GM18870 (cell line): ENCODE measurements at regions not wholly inside any gene's neighbourhood (a gene's known extent, or its start where the extent isn't known, plus 50 kb on each side); places are given as distances from the start of the nearest gene placed in this dataset.
"Not testable (repeated sequence)": the region's sequence is repeated elsewhere in the genome, so short reads cannot be mapped to it uniquely, and the experiment has no call there.

Source experiments
- ATAC-seq: cut with Tn5 transposase; IDR thresholded peaks from one replicate; pipeline ENCODE4 v1.9.1; 2021; ENCODE audit warnings: moderate library complexity; ENCODE audit not compliant: unreplicated experiment

DNA sequence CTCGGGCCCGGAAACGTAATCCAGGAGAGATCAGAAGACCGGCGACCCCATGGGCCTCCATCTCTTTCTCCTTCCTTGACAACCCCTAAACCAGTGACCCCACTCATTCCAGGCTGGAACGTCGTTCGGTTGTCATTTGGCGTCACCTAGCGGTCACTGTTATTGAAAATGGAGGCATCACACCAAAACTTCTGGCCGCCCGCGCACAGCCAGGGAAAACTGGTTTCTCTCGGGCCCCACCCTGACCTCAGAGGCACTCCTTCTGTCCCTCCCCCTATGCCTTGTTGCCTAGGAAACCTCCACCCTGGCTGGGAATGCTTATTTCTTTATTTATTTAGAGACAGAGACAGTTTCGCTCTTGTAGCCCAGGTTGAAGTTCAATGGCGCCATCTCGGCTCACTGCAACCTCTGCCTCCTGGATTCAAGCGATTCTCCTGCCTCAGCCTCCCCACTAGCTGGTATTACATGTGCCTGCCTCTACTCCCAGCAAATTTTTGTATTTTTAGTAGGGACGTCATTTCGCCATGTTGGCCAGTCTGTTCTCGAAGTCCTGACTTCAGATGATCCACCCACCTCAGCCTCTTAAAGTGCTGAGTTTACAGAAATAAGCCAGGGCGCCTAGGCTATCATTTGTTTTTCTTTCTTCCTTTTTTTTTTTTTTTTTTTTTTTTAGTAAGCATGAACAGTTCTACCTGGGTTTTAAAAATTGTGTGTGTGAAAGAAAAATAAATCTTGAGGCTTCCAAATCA, 2144.1 kb upstream of the TPTE start:
- ATAC-seq: peak; percentile 74

DNA sequence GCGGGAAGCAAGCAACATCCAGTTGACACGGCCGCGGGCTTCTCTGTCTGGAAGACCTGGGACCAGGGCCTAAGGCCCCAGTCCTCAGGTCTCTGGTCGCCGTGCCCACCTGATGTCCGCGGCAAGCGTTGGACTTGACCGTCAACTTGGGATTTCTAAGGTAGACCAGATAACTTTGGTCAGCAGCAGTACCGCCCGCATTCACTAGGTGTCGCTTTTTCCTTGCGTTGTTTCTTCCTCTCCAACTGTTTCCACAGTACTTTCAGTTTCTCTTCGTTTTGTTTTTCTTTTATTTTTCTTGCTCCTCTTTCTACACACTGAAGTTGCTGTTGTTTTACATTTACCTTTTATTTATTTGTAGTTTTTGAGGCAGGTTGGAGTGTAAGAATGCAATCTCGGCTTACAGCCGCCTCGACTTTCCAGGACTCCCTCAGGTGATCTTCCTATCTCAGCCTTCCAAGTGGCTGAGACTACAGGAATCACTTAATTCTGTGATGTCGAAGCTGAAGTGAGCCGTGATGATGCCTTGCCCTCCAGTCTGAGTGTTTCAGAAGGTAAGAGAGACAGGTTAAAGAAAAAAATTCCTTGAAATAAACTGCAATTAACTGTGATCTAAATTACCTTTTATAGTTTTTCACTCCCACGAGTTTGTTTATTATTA, 2140.8 kb upstream of the TPTE start:
- peak; percentile 61 for ATAC-seq

DNA sequence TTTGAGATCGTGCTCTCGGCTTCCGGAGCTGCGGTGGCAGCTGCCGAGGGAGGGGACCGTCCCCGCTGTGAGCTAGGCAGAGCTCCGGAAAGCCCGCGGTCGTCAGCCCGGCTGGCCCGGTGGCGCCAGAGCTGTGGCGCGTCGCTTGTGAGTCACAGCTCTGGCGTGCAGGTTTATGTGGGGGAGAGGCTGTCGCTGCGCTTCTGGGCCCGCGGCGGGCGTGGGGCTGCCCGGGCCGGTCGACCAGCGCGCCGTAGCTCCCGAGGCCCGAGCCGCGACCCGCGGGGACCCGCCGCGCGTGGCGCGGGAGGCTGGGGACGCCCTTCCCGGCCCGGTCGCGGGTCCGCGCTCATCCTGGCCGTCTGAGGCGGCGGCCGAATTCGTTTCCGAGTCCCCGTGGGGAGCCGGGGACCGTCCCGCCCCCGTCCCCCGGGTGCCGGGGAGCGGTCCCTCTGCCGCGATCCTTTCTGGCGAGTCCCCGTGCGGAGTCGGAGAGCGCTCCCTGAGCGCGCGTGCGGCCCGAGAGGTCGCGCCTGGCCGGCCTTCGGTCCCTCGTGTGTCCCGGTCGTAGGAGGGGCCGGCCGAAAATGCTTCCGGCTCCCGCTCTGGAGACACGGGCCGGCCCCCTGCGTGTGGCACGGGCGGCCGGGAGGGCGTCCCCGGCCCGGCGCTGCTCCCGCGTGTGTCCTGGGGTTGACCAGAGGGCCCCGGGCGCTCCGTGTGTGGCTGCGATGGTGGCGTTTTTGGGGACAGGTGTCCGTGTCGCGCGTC, 2133.0 kb upstream of the TPTE start:
- not testable (repeated sequence) for ATAC-seq

DNA sequence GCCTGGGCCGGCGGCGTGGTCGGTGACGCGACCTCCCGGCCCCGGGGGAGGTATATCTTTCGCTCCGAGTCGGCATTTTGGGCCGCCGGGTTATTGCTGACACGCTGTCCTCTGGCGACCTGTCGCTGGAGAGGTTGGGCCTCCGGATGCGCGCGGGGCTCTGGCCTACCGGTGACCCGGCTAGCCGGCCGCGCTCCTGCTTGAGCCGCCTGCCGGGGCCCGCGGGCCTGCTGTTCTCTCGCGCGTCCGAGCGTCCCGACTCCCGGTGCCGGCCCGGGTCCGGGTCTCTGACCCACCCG, 2132.5 kb upstream of the TPTE start:
- ATAC-seq: not testable (repeated sequence)

DNA sequence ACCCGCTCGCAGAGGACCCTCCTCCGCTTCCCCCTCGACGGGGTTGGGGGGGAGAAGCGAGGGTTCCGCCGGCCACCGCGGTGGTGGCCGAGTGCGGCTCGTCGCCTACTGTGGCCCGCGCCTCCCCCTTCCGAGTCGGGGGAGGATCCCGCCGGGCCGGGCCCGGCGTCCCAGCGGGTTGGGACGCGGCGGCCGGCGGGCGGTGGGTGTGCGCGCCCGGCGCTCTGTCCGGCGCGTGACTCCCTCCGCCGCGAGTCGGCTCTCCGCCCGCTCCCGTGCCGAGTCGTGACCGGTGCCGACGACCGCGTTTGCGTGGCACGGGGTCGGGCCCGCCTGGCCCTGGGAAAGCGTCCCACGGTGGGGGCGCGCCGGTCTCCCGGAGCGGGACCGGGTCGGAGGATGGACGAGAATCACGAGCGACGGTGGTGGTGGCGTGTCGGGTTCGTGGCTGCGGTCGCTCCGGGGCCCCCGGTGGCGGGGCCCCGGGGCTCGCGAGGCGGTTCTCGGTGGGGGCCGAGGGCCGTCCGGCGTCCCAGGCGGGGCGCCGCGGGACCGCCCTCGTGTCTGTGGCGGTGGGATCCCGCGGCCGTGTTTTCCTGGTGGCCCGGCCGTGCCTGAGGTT, 2130.7 kb upstream of the TPTE start:
- ATAC-seq: not testable (repeated sequence)

DNA sequence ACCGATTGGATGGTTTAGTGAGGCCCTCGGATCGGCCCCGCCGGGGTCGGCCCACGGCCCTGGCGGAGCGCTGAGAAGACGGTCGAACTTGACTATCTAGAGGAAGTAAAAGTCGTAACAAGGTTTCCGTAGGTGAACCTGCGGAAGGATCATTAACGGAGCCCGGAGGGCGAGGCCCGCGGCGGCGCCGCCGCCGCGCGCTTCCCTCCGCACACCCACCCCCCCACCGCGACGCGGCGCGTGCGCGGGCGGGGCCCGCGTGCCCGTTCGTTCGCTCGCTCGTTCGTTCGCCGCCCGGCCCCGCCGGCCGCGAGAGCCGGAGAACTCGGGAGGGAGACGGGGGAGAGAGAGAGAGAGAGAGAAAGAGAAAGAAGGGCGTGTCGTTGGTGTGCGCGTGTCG, 2127.0 kb upstream of the TPTE start:
- not testable (repeated sequence) for ATAC-seq

DNA sequence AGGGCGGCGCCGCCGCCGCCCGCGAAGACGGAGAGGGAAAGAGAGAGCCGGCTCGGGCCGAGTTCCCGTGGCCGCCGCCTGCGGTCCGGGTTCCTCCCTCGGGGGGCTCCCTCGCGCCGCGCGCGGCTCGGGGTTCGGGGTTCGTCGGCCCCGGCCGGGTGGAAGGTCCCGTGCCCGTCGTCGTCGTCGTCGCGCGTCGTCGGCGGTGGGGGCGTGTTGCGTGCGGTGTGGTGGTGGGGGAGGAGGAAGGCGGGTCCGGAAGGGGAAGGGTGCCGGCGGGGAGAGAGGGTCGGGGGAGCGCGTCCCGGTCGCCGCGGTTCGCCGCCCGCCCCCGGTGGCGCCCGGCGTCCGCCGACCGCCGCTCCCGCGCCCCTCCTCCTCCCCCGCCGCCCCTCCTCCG, 2125.4 kb upstream of the TPTE start:
- not testable (repeated sequence) for ATAC-seq

DNA sequence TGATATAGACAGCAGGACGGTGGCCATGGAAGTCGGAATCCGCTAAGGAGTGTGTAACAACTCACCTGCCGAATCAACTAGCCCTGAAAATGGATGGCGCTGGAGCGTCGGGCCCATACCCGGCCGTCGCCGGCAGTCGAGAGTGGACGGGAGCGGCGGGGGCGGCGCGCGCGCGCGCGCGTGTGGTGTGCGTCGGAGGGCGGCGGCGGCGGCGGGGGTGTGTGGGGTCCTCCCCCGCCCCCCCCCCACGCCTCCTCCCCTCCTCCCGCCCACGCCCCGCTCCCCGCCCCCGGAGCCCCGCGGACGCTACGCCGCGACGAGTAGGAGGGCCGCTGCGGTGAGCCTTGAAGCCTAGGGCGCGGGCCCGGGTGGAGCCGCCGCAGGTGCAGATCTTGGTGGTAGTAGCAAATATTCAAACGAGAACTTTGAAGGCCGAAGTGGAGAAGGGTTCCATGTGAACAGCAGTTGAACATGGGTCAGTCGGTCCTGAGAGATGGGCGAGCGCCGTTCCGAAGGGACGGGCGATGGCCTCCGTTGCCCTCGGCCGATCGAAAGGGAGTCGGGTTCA, 2122.4 kb upstream of the TPTE start:
- ATAC-seq: not testable (repeated sequence)

DNA sequence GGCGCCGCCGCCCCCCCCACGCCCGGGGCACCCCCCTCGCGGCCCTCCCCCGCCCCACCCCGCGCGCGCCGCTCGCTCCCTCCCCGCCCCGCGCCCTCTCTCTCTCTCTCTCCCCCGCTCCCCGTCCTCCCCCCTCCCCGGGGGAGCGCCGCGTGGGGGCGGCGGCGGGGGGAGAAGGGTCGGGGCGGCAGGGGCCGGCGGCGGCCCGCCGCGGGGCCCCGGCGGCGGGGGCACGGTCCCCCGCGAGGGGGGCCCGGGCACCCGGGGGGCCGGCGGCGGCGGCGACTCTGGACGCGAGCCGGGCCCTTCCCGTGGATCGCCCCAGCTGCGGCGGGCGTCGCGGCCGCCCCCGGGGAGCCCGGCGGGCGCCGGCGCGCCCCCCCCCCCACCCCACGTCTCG, 2121.5 kb upstream of the TPTE start:
- not testable (repeated sequence) for ATAC-seq

DNA sequence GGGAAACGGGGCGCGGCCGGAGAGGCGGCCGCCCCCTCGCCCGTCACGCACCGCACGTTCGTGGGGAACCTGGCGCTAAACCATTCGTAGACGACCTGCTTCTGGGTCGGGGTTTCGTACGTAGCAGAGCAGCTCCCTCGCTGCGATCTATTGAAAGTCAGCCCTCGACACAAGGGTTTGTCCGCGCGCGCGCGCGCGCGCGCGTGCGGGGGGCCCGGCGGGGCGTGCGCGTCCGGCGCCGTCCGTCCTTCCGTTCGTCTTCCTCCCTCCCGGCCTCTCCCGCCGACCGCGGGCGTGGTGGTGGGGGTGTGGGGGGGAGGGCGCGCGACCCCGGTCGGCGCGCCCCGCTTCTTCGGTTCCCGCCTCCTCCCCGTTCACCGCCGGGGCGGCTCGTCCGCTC, 2119.6 kb upstream of the TPTE start:
- ATAC-seq: not testable (repeated sequence)

DNA sequence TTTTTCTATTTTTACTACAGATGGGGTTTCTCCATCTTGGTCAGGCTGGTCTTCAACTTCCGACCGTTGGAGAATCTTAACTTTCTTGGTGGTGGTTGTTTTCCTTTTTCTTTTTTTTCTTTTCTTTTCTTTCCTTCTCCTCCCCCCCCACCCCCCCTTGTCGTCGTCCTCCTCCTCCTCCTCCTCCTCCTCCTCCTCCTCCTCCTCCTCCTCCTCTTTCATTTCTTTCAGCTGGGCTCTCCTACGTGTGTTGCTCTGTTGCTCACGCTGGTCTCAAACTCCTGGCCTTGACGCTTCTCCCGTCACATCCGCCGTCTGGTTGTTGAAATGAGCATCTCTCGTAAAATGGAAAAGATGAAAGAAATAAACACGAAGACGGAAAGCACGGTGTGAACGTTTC, 2115.1 kb upstream of the TPTE start:
- ATAC-seq: not testable (repeated sequence)

DNA sequence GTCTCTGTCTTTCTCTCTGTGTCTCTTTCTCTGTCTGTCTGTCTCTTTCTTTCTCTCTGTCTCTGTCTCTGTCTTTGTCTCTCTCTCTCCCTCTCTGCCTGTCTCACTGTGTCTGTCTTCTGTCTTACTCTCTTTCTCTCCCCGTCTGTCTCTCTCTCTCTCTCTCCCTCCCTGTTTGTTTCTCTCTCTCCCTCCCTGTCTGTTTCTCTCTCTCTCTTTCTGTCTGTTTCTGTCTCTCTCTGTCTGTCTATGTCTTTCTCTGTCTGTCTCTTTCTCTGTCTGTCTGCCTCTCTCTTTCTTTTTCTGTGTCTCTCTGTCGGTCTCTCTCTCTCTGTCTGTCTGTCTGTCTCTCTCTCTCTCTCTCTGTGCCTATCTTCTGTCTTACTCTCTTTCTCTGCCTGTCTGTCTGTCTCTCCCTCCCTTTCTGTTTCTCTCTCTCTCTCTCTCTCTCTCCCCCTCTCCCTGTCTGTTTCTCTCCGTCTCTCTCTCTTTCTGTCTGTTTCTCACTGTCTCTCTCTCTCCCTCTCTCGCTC, 2110.2 kb upstream of the TPTE start:
- ATAC-seq: not testable (repeated sequence)

DNA sequence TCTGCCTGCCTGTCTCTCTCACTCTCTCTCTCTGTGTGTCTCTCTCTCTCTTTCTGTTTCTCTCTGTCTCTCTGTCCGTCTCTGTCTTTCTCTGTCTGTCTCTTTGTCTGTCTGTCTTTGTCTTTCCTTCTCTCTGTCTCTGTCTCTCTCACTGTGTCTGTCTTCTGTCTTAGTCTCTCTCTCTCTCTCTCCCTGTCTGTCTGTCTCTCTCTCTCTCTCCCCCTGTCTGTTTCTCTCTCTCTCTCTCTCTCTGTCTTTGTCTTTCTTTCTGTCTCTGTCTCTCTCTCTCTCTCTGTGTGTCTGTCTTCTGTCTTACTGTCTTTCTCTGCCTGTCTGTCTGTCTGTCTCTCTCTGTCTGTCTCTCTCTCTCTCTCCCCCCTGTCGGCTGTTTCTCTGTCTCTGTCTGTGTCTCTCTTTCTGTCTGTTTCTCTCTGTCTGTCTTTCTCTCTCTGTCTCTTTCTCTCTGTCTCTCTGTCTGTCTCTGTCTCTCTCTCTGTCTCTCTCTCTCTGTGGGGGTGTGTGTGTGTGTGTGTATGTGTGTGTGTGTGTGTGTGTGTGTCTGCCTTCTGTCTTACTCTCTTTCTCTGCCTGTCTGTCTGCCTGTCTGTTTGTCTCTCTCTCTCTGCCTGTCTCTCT, 2101.3 kb upstream of the TPTE start:
- peak; percentile 81 for ATAC-seq

DNA sequence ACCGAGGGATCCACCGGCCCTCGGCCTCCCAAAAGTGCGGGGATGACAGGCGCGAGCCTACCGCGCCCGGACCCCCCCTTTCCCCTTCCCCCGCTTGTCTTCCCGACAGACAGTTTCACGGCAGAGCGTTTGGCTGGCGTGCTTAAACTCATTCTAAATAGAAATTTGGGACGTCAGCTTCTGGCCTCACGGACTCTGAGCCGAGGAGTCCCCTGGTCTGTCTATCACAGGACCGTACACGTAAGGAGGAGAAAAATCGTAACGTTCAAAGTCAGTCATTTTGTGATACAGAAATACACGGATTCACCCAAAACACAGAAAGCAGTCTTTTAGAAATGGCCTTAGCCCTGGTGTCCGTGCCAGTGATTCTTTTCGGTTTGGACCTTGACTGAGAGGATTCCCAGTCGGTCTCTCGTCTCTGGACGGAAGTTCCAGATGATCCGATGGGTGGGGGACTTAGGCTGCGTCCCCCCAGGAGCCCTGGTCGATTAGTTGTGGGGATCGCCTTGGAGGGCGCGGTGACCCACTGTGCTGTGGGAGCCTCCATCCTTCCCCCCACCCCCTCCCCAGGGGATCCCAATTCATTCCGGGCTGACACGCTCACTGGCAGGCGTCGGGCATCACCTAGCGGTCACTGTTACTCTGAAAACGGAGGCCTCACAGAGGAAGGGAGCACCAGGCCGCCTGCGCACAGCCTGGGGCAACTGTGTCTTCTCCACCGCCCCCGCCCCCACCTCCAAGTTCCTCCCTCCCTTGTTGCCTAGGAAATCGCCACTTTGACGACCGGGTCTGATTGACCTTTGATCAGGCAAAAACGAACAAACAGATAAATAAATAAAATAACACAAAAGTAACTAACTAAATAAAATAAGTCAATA, 2093.4 kb upstream of the TPTE start:
- peak; percentile 39 for ATAC-seq

DNA sequence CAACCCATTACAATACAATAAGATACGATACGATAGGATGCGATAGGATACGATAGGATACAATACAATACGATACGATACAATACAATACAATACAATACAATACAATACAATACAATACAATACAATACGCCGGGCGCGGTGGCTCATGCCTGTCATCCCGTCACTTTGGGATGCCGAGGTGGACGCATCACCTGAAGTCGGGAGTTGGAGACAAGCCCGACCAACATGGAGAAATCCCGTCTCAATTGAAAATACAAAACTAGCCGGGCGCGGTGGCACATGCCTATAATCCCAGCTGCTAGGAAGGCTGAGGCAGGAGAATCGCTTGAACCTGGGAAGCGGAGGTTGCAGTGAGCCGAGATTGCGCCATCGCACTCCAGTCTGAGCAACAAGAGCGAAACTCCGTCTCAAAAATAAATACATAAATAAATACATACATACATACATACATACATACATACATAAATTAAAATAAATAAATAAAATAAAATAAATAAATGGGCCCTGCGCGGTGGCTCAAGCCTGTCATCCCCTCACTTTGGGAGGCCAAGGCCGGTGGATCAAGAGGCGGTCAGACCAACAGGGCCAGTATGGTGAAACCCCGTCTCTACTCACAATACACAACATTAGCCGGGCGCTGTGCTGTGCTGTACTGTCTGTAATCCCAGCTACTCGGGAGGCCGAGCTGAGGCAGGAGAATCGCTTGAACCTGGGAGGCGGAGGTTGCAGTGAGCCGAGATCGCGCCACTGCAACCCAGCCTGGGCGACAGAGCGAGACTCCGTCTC, 2092.5 kb upstream of the TPTE start:
- peak; percentile 63 for ATAC-seq

DNA sequence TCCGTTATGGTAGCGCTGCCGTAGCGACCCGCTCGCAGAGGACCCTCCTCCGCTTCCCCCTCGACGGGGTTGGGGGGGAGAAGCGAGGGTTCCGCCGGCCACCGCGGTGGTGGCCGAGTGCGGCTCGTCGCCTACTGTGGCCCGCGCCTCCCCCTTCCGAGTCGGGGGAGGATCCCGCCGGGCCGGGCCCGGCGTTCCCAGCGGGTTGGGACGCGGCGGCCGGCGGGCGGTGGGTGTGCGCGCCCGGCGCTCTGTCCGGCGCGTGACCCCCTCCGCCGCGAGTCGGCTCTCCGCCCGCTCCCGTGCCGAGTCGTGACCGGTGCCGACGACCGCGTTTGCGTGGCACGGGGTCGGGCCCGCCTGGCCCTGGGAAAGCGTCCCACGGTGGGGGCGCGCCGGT, 2086.7 kb upstream of the TPTE start:
- ATAC-seq: not testable (repeated sequence)

DNA sequence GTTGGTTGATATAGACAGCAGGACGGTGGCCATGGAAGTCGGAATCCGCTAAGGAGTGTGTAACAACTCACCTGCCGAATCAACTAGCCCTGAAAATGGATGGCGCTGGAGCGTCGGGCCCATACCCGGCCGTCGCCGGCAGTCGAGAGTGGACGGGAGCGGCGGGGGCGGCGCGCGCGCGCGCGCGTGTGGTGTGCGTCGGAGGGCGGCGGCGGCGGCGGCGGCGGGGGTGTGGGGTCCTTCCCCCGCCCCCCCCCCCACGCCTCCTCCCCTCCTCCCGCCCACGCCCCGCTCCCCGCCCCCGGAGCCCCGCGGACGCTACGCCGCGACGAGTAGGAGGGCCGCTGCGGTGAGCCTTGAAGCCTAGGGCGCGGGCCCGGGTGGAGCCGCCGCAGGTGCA, 2078.3 kb upstream of the TPTE start:
- ATAC-seq: not testable (repeated sequence)

DNA sequence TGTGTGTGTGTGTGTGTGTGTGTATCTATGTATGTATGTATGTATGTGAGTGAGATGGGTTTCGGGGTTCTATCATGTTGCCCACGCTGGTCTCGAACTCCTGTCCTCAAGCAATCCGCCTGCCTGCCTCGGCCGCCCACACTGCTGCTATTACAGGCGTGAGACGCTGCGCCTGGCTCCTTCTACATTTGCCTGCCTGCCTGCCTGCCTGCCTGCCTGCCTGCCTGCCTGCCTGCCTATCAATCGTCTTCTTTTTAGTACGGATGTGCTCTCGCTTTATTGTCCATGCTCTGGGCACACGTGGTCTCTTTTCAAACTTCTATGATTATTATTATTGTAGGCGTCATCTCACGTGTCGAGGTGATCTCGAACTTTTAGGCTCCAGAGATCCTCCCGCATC, 2071.6 kb upstream of the TPTE start:
- ATAC-seq: not testable (repeated sequence)
